Endothelial cell of umbilical vein (primary cell): ENCODE measurements at regions not wholly inside any gene's neighbourhood (a gene's known extent, or its start where the extent isn't known, plus 50 kb on each side); places are given as distances from the start of the nearest gene placed in this dataset.

ENCODE experiments used
- BruUV-seq: library from RNA; stranded (reverse); fragments of 400-500 nt; replicated peaks from 2 replicates; lab custom pipeline; 2021; lab: Mats Ljungman, UMichigan
- CTCF ChIA-PET: fragments of 300-600, 350-600 bp; sonication (Branson Sonifier 250); formaldehyde crosslinking; loops from one replicate; lab custom pipeline; 2021; ENCODE audit warnings: antibody characterized with exemption, inconsistent platforms; lab: Charles Lee
- POLR2A ChIA-PET: fragments of 300-600, 350-600 bp; sonication (Branson Sonifier 250); formaldehyde crosslinking; loops from one replicate; lab custom pipeline; 2021; ENCODE audit warnings: antibody characterized with exemption, inconsistent platforms; lab: Charles Lee
- DNase-seq: peaks from one replicate; pipeline ENCODE4 v3.0.0-alpha.2; 2011; ENCODE audit warnings: low read depth, low spot score
- FAIRE-seq: peaks from 2 replicates; lab custom pipeline; 2011; peaks lifted over from hg19 to GRCh38; lab: Jason Lieb, UNC
- H2AFZ ChIP-seq: 2 replicates; pipeline ENCODE4 v1.6.0; 2012; ENCODE audit warnings: low read depth, low read length, control low read depth, inconsistent platforms
- H3K27ac ChIP-seq: 2 replicates; pipeline ENCODE4 v1.5.1; 2011; ENCODE audit warnings: low read depth, mild to moderate bottlenecking, control low read depth, low read length, moderate library complexity; ENCODE audit not compliant: insufficient read depth
- H3K27me3 ChIP-seq, 2 experiments: 2 replicates each; pipeline versions ENCODE4 v1.6.0 to v1.6.1; 2011; ENCODE audit warnings: low read length in 2 of 2, mixed read lengths in 1 of 2; ENCODE audit not compliant: control insufficient read depth in 2 of 2, insufficient read depth in 2 of 2
- H3K36me3 ChIP-seq, 2 experiments: 2 replicates in 1 of 2; 3 replicates in 1 of 2; pipeline ENCODE4 v1.5.1; 2011; ENCODE audit warnings: low read length in 2 of 2, mild to moderate bottlenecking in 1 of 2, moderate library complexity in 1 of 2; ENCODE audit not compliant: control insufficient read depth in 2 of 2, insufficient read depth in 2 of 2; ENCODE audit errors: extremely low read depth in 1 of 2
- H3K4me1 ChIP-seq: 3 replicates; pipeline ENCODE4 v1.5.1; 2011; ENCODE audit warnings: mild to moderate bottlenecking, low read length; ENCODE audit not compliant: control insufficient read depth, insufficient read depth; ENCODE audit errors: extremely low read depth
- H3K4me2 ChIP-seq: 2 replicates; pipeline ENCODE4 v1.6.1; 2011; ENCODE audit warnings: low read length, control low read depth, mixed read lengths; ENCODE audit not compliant: insufficient read depth
- H3K4me3 ChIP-seq, 3 experiments: fragments of 200-600 bp in 1 of 3; sonication (generic), shearing (Covaris generic) in 1 of 3; replicated peaks in 1 of 3; 2 replicates each; pipeline ENCODE4 v1.5.1; 2011 to 2016; ENCODE audit warnings: control low read depth in 3 of 3, low read length in 3 of 3, mild to moderate bottlenecking in 2 of 3, inconsistent platforms in 1 of 3, low read depth in 1 of 3, moderate library complexity in 1 of 3; ENCODE audit not compliant: insufficient read depth in 1 of 3
- H3K79me2 ChIP-seq: 2 replicates; pipeline ENCODE4 v1.6.0; 2012; ENCODE audit warnings: low read length, inconsistent platforms; ENCODE audit not compliant: control insufficient read depth, insufficient read depth
- H3K9ac ChIP-seq: replicated peaks from 2 replicates; pipeline ENCODE3; 2011; ENCODE audit warnings: low read length, control low read depth; ENCODE audit not compliant: insufficient read depth; ENCODE audit errors: extremely low read depth
- H3K9me1 ChIP-seq: replicated peaks from 3 replicates; pipeline ENCODE4 v1.6.0; 2011; ENCODE audit warnings: mild to moderate bottlenecking, low read length; ENCODE audit not compliant: control insufficient read depth, insufficient read depth; ENCODE audit errors: extremely low read depth
- H3K9me3 ChIP-seq: replicated peaks from 2 replicates; pipeline ENCODE4 v1.5.1; 2012; ENCODE audit warnings: low read length, inconsistent platforms; ENCODE audit not compliant: control insufficient read depth, insufficient read depth
- H4K20me1 ChIP-seq: replicated peaks from 2 replicates; pipeline ENCODE3; 2011; ENCODE audit warnings: mild to moderate bottlenecking, low read length; ENCODE audit not compliant: control insufficient read depth, insufficient read depth; ENCODE audit errors: extremely low read depth
- CTCF ChIP-seq, 2 donors: IDR thresholded peaks; 1 replicate in 1 of 2; 2 replicates in 1 of 2; pipeline ENCODE4 v1.5.1; 2011; ENCODE audit warnings: low read length in 2 of 2, mild to moderate bottlenecking in 2 of 2, moderate library complexity in 2 of 2, control low read depth in 1 of 2, inconsistent platforms in 1 of 2, low read depth in 1 of 2; ENCODE audit not compliant: insufficient read depth in 1 of 2; ENCODE audit errors: extremely low read depth in 1 of 2
- EZH2 ChIP-seq: IDR thresholded peaks from 2 replicates; pipeline ENCODE4 v1.6.1; 2012; ENCODE audit warnings: borderline replicate concordance, low read depth, mild to moderate bottlenecking, moderate library complexity, low read length, inconsistent platforms; ENCODE audit not compliant: severe bottlenecking
- FOS ChIP-seq: IDR thresholded peaks from 2 replicates; pipeline ENCODE4 v1.6.1; 2011; ENCODE audit warnings: mild to moderate bottlenecking, low read length, moderate library complexity, borderline replicate concordance; ENCODE audit not compliant: insufficient read depth
- GATA2 ChIP-seq: IDR thresholded peaks from 2 replicates; pipeline ENCODE4 v1.7.0; 2011; ENCODE audit warnings: low read depth, mild to moderate bottlenecking, moderate library complexity, mixed read lengths, low read length; ENCODE audit not compliant: insufficient read length, insufficient read depth
- JUN ChIP-seq: IDR thresholded peaks from 2 replicates; pipeline ENCODE4 v1.6.1; 2011; ENCODE audit warnings: borderline replicate concordance, low read depth; ENCODE audit not compliant: insufficient read length, insufficient read depth
- MAX ChIP-seq: IDR thresholded peaks from 2 replicates; pipeline ENCODE4 v1.6.1; 2011; ENCODE audit not compliant: insufficient read depth, insufficient read length
- MYC ChIP-seq: IDR thresholded peaks from one replicate; pipeline ENCODE4 v1.6.1; 2011; ENCODE audit warnings: mild to moderate bottlenecking, low read depth, low read length
- POLR2A ChIP-seq: IDR thresholded peaks from 2 replicates; pipeline ENCODE4 v1.6.1; 2012; ENCODE audit warnings: low read depth, mild to moderate bottlenecking, control low read depth, low read length
- POLR2AphosphoS5 ChIP-seq: IDR thresholded peaks from 2 replicates; pipeline ENCODE4 v1.6.1; 2012; ENCODE audit warnings: low read depth, mild to moderate bottlenecking, control low read depth, low read length, moderate library complexity; ENCODE audit not compliant: insufficient read depth
- dilution Hi-C: fragments of 300-500 bp; cut with MboI; formaldehyde crosslinking; loops from one replicate; pipeline ENCODE4 v1.15.0; 2019; ENCODE audit warnings: low sequenced_read_pairs; ENCODE audit not compliant: extremely low pct_ligation_motif_present
- intact Hi-C: fragments of 100-400 bp; cut with micrococcal nuclease; formaldehyde crosslinking; loops from one replicate; pipeline ENCODE4 v1.10.0; 2022

GRCh38 chr16:64089697-64090096 is 1032.2 kb downstream of the CDH11 start:
- DNase-seq (peak; percentile 55), FAIRE-seq (peak; percentile 73)

GRCh38 chr16:64088838-64089237 is 1033.0 kb downstream of the CDH11 start:
- BruUV-seq = no TSS peak
- TF ChIP-seq GATA2 (no peak), EZH2 (no peak), POLR2AphosphoS5 (no peak), FOS (no peak), MAX (no peak), MYC (no peak), JUN (no peak), POLR2A (no peak), CTCF (IDR thresholded peaks at IDR 0.05; ENCODE audit: extremely low read depth in 1 of 2, insufficient read depth in 1 of 2, low read depth in 1 of 2, low read length in 2 of 2) (no peak)

More at GRCh38 chr16:64089697-64090096, 1032.2 kb downstream of the CDH11 start:
- H3K27me3 ChIP-seq = no peaks in the 10 kb centered on the region
- H4K20me1 ChIP-seq = peaks cover 2% of the 10 kb centered on the region
- no peaks in the 10 kb centered on the region for H3K4me1 ChIP-seq
- intact Hi-C loops (loop anchor here (1.0 kb wide), 3 partner anchors 366 to 1029 kb away; no protein-coding TSS in a partner anchor), dilution Hi-C loops (no loop called here)
- TF ChIP-seq POLR2AphosphoS5 = no peak
- TF ChIP-seq CTCF (IDR thresholded peaks at IDR 0.05; ENCODE audit: extremely low read depth in 1 of 2, insufficient read depth in 1 of 2, low read depth in 1 of 2, low read length in 2 of 2) = peak; percentile 34 to 40
- no peak for TF ChIP-seq GATA2
- POLR2A ChIA-PET = no interaction called here
- no peaks in the 10 kb centered on the region for H3K36me3 ChIP-seq
- CTCF ChIA-PET = interaction anchor here (0.6 to 1.6 kb wide), 9 partner anchors 16 to 1031 kb away, joined by 3 to 11 read pairs (median 3); no protein-coding TSS in a partner anchor
- H3K27ac ChIP-seq = no peak overlapping the region
- H3K4me2 ChIP-seq = no peak overlapping the region
- H3K9me3 ChIP-seq = no peaks in the 10 kb centered on the region
- no peaks in the 10 kb centered on the region for H3K9me1 ChIP-seq
- no peak overlapping the region for H3K4me3 ChIP-seq
- H3K9ac ChIP-seq = no peak overlapping the region
- no peaks in the 10 kb centered on the region for H3K79me2 ChIP-seq
- H2AFZ ChIP-seq = no peak overlapping the region
- no TSS peak for BruUV-seq

More at GRCh38 chr16:64088838-64089237, 1033.0 kb downstream of the CDH11 start:
- intact Hi-C loops (loop anchor here (1.0 kb wide), 3 partner anchors 366 to 1029 kb away; no protein-coding TSS in a partner anchor), dilution Hi-C loops (no loop called here)
- Histone ChIP-seq H3K9me1 (no peaks in the 10 kb centered on the region), H3K9ac (no peak overlapping the region), H4K20me1 (peaks cover 2% of the 10 kb centered on the region), H3K4me3 (no peak overlapping the region), H3K27ac (no peak overlapping the region), H3K27me3 (no peaks in the 10 kb centered on the region), H3K4me1 (no peaks in the 10 kb centered on the region), H2AFZ (no peak overlapping the region), H3K36me3 (no peaks in the 10 kb centered on the region), H3K9me3 (no peaks in the 10 kb centered on the region), H3K79me2 (no peaks in the 10 kb centered on the region), H3K4me2 (no peak overlapping the region)
- DNase-seq (no peak), FAIRE-seq (no peak)
- ChIA-PET CTCF (no interaction called here), POLR2A (no interaction called here)
